ENCODE measurements at regions not wholly inside any gene's neighbourhood (a gene's known extent, or its start where the extent isn't known, plus 50 kb on each side); places are given as distances from the start of the nearest gene placed in this dataset.

DNA sequence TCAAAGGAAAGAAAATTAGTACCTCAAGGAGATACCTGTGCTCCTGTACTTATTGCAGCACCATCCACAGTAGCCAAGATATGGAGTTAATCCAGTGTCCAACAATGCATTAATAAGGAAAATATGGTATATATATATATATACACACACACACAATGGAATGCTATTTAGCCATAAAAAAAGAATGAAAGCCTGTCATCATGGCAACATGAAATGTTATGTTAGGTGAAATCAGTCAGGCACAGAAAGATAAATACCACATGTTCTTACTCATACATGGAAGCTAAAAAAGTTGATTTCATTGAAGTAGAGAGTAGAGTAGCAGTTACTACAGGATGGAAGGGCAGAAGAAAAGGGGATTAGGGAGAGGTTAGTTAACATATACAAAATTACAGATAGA, 601.5 kb downstream of the ANXA1 start:
- DNase-seq (ENCODE audit: low spot score): no peak

- DNase-seq (ENCODE audit: low spot score): no peak
Measured at GRCh38 chr9:73761905-73762304, 610.2 kb downstream of the ANXA1 start.

DNA sequence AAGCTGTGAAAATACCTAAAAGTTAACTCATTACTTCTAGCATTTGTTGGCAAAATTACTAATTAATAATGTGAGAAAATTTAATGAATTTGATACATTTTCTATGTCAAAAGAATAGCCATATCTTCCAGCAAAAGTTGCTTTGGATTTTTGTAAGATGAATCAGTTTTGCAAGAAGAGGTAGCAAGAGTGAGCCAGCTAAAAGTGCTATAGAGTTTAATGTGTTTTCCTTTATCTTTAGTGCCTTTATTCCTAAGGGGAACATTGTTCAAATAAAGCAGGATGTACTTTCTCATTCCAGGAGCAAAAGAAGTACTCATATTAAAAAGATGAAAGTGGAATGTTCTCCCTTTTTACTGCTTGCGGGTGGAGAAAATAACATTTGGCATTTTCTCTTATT, 622.2 kb downstream of the ANXA1 start:
- no peak for DNase-seq (ENCODE audit: low spot score)

DNA sequence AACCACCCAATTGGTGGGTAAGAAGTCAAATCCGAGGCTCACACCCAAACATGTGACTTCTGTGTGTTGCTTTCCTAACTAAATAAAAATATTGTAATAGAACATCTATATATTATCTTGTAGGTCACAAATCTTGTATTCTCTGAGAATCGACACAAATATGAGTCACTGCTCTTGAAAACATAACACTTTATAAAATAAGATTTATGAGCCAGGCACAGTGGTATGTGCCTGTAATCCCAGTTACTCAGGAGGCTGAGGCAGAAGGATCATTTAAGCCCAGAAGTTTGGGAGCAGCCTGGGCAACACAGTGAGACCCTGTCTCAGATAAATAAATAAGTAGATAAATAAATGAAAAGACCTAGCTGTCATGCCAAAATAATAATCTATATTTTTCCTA, 624.1 kb downstream of the ANXA1 start:
- DNase-seq (ENCODE audit: low spot score): no peak

DNA sequence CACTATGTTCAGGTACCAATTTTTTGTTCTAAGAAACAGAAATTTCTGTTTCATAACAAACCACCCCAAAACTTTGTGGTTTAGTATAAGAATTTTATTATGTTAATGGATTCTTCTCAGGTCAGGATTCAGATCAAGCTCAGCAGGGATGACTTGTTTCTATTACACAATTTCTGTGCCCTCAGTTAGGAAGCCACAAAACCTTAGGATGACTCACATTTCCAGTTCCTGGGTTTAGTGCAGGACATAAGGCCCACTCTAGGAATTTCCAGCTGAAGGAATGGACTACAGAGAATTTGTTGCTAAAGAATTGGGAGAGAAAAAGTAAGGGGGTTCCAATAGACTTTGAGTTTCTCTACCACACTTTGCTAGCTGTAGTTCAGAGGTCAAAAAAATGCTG, 629.3 kb downstream of the ANXA1 start:
- DNase-seq (ENCODE audit: low spot score): no peak

GRCh38 chr9:73782166-73782565, 630.5 kb downstream of the ANXA1 start:
- no peak for DNase-seq (ENCODE audit: low spot score)

DNA sequence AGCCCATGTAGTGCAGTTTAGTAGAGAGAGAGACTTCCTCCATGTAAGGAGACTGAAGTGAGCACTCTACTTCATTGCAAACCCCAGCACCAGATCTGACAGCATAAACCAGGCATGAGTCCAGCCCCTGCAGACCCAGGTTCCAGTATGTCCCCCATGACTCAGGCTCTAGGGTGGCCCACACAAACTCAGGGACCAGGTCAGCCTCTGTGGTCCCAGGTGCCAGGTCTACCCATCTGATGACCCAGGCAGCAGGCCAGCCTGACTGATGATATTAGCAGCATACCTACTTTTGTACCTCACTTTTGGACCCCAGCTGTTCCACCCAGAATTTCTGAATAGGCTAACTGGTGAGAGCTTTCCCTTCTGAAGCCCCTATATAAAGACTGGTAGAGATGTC, 647.8 kb downstream of the ANXA1 start:
- no peak for DNase-seq (ENCODE audit: low spot score)

DNA sequence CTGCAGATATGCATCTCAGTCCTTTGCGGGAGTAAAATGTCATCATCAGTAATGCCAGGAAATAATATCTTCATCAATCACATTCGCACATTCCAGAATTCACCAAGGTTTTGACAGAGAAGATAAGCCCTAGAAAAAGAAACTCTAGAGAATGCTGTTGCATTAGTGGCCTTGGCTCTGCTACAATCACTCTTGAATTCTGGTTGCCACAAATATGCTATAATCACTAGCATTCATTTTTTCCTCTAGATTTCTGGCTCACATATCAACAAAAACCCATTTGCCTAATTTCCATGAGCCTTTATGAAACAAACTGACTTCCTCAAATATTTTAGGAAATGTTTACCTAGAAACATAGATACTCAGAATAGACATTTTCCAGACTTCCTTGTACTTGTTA, 653.4 kb downstream of the ANXA1 start:
- no peak for DNase-seq (ENCODE audit: low spot score)

- no peak for DNase-seq (ENCODE audit: low spot score)
Measured at GRCh38 chr9:73805853-73806458, 654.3 kb downstream of the ANXA1 start.

GRCh38 chr9:73806876-73807275, 655.2 kb downstream of the ANXA1 start:
- DNase-seq (ENCODE audit: low spot score): no peak

DNA sequence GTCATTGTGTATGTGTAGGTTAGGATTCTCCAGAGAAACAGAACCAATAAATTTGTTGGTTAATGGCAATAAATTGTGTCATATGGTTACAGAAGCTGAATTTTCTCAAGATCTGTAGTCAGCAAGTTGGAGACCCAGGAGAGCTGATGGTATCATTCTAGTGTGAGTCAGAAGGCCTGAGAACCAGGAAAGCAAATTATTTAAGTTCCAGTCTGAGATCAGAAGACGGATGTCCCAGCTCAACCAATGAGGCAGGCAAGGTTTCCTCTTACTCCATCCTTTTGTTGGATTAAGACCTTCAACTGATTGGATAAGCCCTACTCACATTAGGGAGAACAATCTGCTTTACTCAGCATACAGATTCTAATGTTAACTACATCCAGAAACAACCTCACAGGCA, 656.3 kb downstream of the ANXA1 start:
- no peak for DNase-seq (ENCODE audit: low spot score)

DNA sequence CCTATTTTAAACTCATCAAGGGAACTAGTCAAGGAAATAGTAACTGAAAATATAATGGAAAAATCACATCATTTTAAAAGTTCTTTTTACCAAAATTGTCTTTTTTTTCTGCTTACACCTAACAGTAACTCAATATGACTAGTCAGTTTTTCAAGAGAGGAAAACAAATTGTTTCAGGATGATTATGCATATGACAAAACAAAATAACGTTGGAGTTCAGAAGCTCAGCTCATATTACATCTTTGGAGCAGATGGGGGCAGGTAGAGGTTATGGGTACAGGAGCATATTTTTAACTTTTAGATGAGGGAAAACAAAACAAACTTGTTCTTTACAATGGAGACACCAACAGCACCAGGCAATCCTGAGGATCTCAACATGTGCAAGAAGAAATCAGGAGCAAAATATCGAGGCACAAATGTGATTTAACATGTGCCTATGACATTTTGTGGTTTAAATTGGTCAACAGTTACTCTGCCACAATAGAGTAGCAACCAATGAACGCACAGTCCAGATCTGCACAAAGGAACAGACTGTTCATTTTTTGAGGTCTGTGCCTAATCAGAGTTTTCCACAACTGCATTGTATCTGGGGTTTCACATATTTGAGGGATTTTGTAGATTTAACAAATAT, 659.0 kb downstream of the ANXA1 start:
- DNase-seq (ENCODE audit: low spot score): no peak

DNA sequence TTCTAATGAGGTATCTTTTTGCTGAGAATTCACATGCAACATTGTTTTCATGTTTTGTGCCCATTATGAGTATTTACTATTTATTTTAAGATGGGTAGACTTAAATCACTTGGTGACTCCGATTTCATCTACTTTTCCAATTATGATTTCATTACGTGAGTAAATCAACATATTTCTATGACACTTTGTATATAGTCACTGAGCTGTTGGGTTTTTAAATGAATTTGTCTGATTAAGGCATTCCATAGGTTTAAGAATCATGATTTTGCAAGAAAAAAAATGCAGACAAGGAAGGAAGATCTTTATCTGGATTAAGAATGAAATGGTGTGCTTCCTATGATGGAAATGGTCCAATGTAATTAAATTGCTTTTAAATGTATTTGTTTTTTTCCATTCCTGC, 661.9 kb downstream of the ANXA1 start:
- DNase-seq (ENCODE audit: low spot score): no peak

- no peak for DNase-seq (ENCODE audit: low spot score)
Measured at GRCh38 chr9:73816905-73817304, 665.2 kb downstream of the ANXA1 start.

DNA sequence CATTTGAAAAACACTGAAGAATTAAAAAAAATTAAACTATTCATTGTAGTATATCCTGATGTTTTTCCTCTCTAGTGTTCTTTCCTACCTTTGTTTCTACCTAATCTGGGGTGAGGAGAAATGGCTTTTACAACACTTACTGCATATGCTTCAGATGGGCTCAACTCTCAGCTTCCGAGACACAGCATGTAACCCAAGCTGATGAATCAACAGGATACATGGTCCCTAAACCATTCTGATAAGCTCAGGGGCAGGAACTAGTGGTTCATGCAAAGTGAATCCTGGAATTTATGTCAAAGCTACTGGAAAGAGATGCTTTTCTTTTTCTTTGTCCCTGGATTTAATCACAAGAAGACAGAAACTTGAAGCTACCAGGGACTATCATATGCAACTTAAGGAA, 672.5 kb upstream of the RORB start:
- no peak for DNase-seq (ENCODE audit: low spot score)

GRCh38 chr9:73838871-73839270, 658.3 kb upstream of the RORB start:
- no peak for DNase-seq (ENCODE audit: low spot score)

GRCh38 chr9:73839471-73839870, 657.7 kb upstream of the RORB start:
- DNase-seq (ENCODE audit: low spot score): no peak

- DNase-seq (ENCODE audit: low spot score): no peak
Measured at GRCh38 chr9:73841018-73841417, 656.1 kb upstream of the RORB start.

DNA sequence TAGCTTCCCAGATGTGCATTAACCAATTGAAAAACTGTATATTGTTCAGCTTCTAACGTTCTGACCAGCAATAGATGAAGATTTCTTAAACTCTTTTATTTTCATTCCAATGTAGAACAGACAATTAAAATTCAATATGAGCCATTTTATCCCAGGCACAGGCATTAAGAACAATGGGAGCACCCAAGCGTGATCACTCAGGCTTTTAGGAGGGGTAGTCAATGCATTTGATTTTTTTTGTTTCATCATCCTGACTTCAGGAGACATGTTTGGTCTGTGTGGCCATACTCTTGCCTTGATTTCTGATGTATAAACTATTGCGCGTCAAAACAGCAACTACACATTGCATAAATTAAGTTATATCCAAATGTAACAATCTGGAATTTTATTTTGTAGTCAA, 653.0 kb upstream of the RORB start:
- no peak for DNase-seq (ENCODE audit: low spot score)

DNA sequence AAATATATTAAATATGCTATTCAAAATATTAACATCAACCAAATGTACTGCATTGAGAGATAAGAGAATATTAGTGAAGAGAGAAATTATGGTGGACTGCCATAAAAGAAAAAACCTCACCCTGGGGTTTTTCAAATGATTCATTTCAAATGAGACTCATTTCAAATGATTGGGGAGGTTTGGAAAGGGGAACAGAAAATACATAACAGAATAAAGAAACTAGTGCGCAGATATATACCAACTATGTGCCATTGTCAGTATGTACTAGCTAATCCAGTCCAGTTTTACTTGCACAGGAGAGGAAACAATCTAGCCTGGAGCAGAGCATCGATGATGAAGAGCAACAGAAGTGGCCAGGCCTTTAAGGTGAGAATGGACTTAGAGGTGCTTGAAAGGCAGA, 651.6 kb upstream of the RORB start:
- DNase-seq (ENCODE audit: low spot score): no peak

- no peak for DNase-seq (ENCODE audit: low spot score)
Measured at GRCh38 chr9:73845954-73846690, 651.0 kb upstream of the RORB start.

DNA sequence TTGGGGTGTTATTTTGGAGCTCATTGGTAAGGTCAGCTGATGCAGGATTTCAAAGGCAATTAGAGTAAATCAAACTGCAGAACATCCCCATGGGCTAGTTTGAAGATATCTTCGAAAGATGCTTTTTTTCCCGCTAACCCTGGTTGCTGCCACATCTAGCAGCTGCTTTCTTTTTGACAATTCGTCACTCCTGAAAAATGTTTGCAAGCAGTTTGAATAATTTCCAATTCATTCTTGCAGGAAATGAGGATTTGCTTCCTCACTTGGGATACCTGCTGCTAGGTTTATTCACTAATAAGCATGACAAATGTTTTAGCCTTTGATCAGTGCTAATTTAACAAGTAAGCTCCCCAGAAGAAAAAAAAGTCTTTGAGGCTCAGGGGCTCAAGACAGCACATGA, 649.6 kb upstream of the RORB start:
- no peak for DNase-seq (ENCODE audit: low spot score)

DNA sequence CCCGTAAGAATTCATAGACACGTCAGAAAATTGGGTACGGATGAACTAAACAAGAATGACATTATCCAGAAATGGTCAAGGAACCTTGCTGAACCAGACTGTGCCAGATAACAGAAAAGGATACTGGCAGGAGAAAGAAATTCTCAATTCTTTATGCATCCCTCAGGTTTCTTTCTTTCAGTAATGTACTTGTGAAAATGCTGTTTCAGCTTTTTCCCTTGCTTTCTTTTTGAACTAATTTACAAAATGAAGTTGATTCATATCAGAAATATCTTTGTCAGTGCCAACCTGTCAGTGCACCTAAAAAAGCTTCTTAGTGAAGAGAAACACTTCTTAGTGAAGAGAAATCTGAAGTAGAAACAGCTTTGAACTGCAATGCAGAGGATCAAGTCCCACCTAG, 643.6 kb upstream of the RORB start:
- no peak for DNase-seq (ENCODE audit: low spot score)

- no peak for DNase-seq (ENCODE audit: low spot score)
Measured at GRCh38 chr9:73855206-73855605, 641.9 kb upstream of the RORB start.
